ENCODE measurements at regions not wholly inside any gene's neighbourhood (a gene's known extent, or its start where the extent isn't known, plus 50 kb on each side); places are given as distances from the start of the nearest gene placed in this dataset.
"Not testable (repeated sequence)": the region's sequence is repeated elsewhere in the genome, so short reads cannot be mapped to it uniquely, and the experiment has no call there.

DNA sequence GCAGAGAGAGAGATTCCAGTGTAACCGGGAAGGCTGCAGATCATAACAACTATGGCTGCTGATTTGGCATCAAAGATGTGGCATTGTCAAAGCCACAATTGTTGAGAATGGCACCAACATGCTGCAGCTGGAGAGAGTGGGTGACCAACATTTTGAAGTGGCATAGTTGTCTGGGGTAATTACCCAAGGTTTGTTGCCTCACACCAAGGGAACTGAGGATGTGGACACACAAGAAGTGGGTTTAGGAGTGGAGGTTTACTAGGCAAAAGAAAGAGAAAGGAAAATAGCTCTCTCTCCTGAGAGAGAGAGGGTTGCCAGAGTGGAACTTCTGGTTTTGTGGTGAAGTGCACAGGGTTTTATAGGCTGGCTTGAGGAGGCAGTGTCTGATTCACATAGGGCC, 126.6 kb downstream of the FAM72C start:
- H3K9ac ChIP-seq (ENCODE audit: control insufficient read depth, extremely low read depth, insufficient read depth, low read length); H3K27ac ChIP-seq (ENCODE audit: control insufficient read depth, insufficient read depth, low read length); H3K4me2 ChIP-seq (ENCODE audit: control insufficient read depth, extremely low read depth, insufficient read depth, low read depth, low read length); H3K27me3 ChIP-seq (ENCODE audit: control insufficient read depth, extremely low read depth, insufficient read depth, low read length); H3K4me3 ChIP-seq (ENCODE audit: control insufficient read depth in 2 of 3, extremely low read depth in 1 of 3, insufficient read depth in 2 of 3, low read depth in 1 of 3, low read length in 3 of 3); H3K9me3 ChIP-seq (ENCODE audit: control insufficient read depth, low read depth, low read length); H3K9me1 ChIP-seq (ENCODE audit: control insufficient read depth, extremely low read depth, insufficient read depth, low read length); H2AFZ ChIP-seq (ENCODE audit: control insufficient read depth, low read length); H3K4me1 ChIP-seq (ENCODE audit: control insufficient read depth, extremely low read depth, insufficient read depth, low read length); FAIRE-seq; H3K36me3 ChIP-seq (ENCODE audit: control insufficient read depth in 2 of 2, extremely low read depth in 1 of 2, insufficient read depth in 2 of 2, low read length in 2 of 2); dilution Hi-C loops (cut with MboI; ENCODE audit: extremely low pct_ligation_motif_present, low sequenced_read_pairs); H4K20me1 ChIP-seq (ENCODE audit: control insufficient read depth, extremely low read depth, insufficient read depth, low read length); DNase-seq (ENCODE audit: low read depth, low spot score); H3K79me2 ChIP-seq (ENCODE audit: control insufficient read depth, insufficient read depth, low read length): not testable (repeated sequence)

DNA sequence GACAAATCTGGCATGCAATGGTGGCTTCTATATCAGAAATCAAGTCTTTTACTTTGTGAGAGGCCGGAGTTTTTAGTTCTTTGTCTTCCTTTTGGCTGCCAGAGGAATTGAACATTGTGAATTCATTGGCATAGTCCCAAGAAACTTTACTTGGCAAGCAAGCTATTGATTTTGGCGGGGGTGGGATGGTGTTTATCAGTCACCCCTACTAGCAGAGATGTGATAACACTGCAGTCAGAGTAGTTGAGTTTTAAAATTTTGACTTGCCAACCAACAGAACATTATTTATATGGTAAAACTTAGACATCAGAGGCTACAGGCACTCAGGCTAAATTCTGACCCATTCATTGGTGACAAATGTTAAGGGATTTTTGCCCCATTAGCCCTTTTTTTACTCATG, 129.7 kb downstream of the FAM72C start:
- H3K9me3 ChIP-seq (ENCODE audit: control insufficient read depth, low read depth, low read length); dilution Hi-C loops (cut with MboI; ENCODE audit: extremely low pct_ligation_motif_present, low sequenced_read_pairs); DNase-seq (ENCODE audit: low read depth, low spot score); H3K4me3 ChIP-seq (ENCODE audit: control insufficient read depth in 2 of 3, extremely low read depth in 1 of 3, insufficient read depth in 2 of 3, low read depth in 1 of 3, low read length in 3 of 3); H3K27me3 ChIP-seq (ENCODE audit: control insufficient read depth, extremely low read depth, insufficient read depth, low read length); H3K9me1 ChIP-seq (ENCODE audit: control insufficient read depth, extremely low read depth, insufficient read depth, low read length); H3K4me1 ChIP-seq (ENCODE audit: control insufficient read depth, extremely low read depth, insufficient read depth, low read length); H3K9ac ChIP-seq (ENCODE audit: control insufficient read depth, extremely low read depth, insufficient read depth, low read length); H4K20me1 ChIP-seq (ENCODE audit: control insufficient read depth, extremely low read depth, insufficient read depth, low read length); H3K79me2 ChIP-seq (ENCODE audit: control insufficient read depth, insufficient read depth, low read length); H2AFZ ChIP-seq (ENCODE audit: control insufficient read depth, low read length); FAIRE-seq; H3K27ac ChIP-seq (ENCODE audit: control insufficient read depth, insufficient read depth, low read length); H3K36me3 ChIP-seq (ENCODE audit: control insufficient read depth in 2 of 2, extremely low read depth in 1 of 2, insufficient read depth in 2 of 2, low read length in 2 of 2); H3K4me2 ChIP-seq (ENCODE audit: control insufficient read depth, extremely low read depth, insufficient read depth, low read depth, low read length): not testable (repeated sequence)

DNA sequence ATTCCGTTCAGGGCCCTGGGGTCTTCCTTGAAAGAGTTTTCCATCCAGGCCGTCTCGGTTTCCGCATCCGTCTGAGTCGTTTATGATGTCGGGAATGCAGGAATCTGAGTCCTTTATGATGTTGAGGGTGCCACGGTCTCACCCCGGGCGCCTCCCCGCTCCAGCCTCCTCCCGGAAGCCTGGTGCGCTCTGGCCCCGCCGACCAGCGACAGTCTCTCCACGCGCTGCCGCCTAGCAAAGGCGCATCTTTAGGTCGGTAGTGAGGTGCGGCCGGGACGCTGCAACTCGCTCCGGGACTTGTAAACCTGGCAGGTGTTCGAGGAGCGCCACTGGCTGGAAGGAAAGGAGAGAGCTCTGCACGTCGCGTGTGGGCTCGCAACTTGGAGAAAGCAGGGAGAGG, 132.6 kb downstream of the FAM72C start:
- H3K9me1 ChIP-seq (ENCODE audit: control insufficient read depth, extremely low read depth, insufficient read depth, low read length); H4K20me1 ChIP-seq (ENCODE audit: control insufficient read depth, extremely low read depth, insufficient read depth, low read length); H3K27ac ChIP-seq (ENCODE audit: control insufficient read depth, insufficient read depth, low read length); H3K4me1 ChIP-seq (ENCODE audit: control insufficient read depth, extremely low read depth, insufficient read depth, low read length); H3K9me3 ChIP-seq (ENCODE audit: control insufficient read depth, low read depth, low read length); H3K27me3 ChIP-seq (ENCODE audit: control insufficient read depth, extremely low read depth, insufficient read depth, low read length); dilution Hi-C loops (cut with MboI; ENCODE audit: extremely low pct_ligation_motif_present, low sequenced_read_pairs); H3K4me2 ChIP-seq (ENCODE audit: control insufficient read depth, extremely low read depth, insufficient read depth, low read depth, low read length); DNase-seq (ENCODE audit: low read depth, low spot score); H2AFZ ChIP-seq (ENCODE audit: control insufficient read depth, low read length); H3K79me2 ChIP-seq (ENCODE audit: control insufficient read depth, insufficient read depth, low read length); H3K9ac ChIP-seq (ENCODE audit: control insufficient read depth, extremely low read depth, insufficient read depth, low read length); H3K36me3 ChIP-seq (ENCODE audit: control insufficient read depth in 2 of 2, extremely low read depth in 1 of 2, insufficient read depth in 2 of 2, low read length in 2 of 2); H3K4me3 ChIP-seq (ENCODE audit: control insufficient read depth in 2 of 3, extremely low read depth in 1 of 3, insufficient read depth in 2 of 3, low read depth in 1 of 3, low read length in 3 of 3); FAIRE-seq: not testable (repeated sequence)

DNA sequence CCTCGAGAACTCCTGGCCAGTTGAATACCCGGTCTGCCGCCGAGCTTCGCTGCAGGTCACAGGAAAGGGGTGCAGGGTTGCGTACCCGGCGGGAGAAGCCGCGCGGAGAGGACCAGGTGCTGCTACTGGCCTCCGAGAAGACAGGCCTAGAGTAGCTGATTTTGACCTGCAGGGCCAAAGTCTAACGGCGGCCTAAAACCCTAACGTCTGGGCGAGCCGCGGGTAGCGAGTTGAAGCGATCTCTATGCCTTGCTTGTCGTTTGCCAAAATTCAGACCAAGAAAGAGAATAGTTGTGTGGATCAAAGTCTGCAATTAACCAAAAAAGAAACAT, 133.2 kb downstream of the FAM72C start:
- H3K9me1 ChIP-seq (ENCODE audit: control insufficient read depth, extremely low read depth, insufficient read depth, low read length); H3K27ac ChIP-seq (ENCODE audit: control insufficient read depth, insufficient read depth, low read length); FAIRE-seq; H3K27me3 ChIP-seq (ENCODE audit: control insufficient read depth, extremely low read depth, insufficient read depth, low read length); H3K36me3 ChIP-seq (ENCODE audit: control insufficient read depth in 2 of 2, extremely low read depth in 1 of 2, insufficient read depth in 2 of 2, low read length in 2 of 2); H3K79me2 ChIP-seq (ENCODE audit: control insufficient read depth, insufficient read depth, low read length); H3K4me3 ChIP-seq (ENCODE audit: control insufficient read depth in 2 of 3, extremely low read depth in 1 of 3, insufficient read depth in 2 of 3, low read depth in 1 of 3, low read length in 3 of 3); H2AFZ ChIP-seq (ENCODE audit: control insufficient read depth, low read length); H3K4me2 ChIP-seq (ENCODE audit: control insufficient read depth, extremely low read depth, insufficient read depth, low read depth, low read length); H4K20me1 ChIP-seq (ENCODE audit: control insufficient read depth, extremely low read depth, insufficient read depth, low read length); H3K9me3 ChIP-seq (ENCODE audit: control insufficient read depth, low read depth, low read length); dilution Hi-C loops (cut with MboI; ENCODE audit: extremely low pct_ligation_motif_present, low sequenced_read_pairs); H3K4me1 ChIP-seq (ENCODE audit: control insufficient read depth, extremely low read depth, insufficient read depth, low read length); DNase-seq (ENCODE audit: low read depth, low spot score); H3K9ac ChIP-seq (ENCODE audit: control insufficient read depth, extremely low read depth, insufficient read depth, low read length): not testable (repeated sequence)

DNA sequence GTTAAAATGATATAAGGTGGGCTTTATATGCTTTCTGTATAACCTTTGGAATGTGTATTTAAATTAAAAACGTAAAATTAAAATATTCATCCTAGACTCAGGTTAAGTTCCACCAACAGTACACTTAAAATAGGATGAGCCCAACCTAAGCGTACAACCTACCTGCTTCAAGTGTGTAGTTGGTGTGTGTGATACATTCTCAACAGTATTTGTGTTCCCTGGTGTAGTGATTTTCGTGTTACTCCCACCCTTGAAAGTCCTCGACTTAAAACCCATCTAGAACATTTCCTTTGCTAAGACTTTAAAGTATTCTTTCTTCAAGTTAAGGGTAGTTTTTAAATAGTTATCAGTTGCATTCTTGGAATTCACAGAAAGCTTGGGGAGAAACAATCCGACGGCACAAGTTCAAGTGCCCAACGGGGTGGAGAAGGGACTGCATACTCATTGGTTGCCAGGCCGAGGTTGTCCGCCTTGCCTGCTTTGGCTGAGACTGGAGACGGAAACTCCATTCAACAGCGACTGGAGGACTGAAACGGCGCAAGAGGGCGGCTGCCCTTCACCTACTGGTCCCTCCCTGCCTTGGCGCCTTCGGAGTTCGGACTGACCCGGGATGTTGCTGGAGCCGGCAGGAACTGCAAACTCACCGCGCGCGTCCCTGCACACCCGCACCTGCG, 133.7 kb downstream of the FAM72C start:
- H2AFZ ChIP-seq (ENCODE audit: control insufficient read depth, low read length); H3K27ac ChIP-seq (ENCODE audit: control insufficient read depth, insufficient read depth, low read length); FAIRE-seq; H3K9me1 ChIP-seq (ENCODE audit: control insufficient read depth, extremely low read depth, insufficient read depth, low read length); H3K4me1 ChIP-seq (ENCODE audit: control insufficient read depth, extremely low read depth, insufficient read depth, low read length); H4K20me1 ChIP-seq (ENCODE audit: control insufficient read depth, extremely low read depth, insufficient read depth, low read length); H3K79me2 ChIP-seq (ENCODE audit: control insufficient read depth, insufficient read depth, low read length); H3K36me3 ChIP-seq (ENCODE audit: control insufficient read depth in 2 of 2, extremely low read depth in 1 of 2, insufficient read depth in 2 of 2, low read length in 2 of 2); H3K9me3 ChIP-seq (ENCODE audit: control insufficient read depth, low read depth, low read length); DNase-seq (ENCODE audit: low read depth, low spot score); H3K9ac ChIP-seq (ENCODE audit: control insufficient read depth, extremely low read depth, insufficient read depth, low read length); H3K4me2 ChIP-seq (ENCODE audit: control insufficient read depth, extremely low read depth, insufficient read depth, low read depth, low read length); H3K27me3 ChIP-seq (ENCODE audit: control insufficient read depth, extremely low read depth, insufficient read depth, low read length); dilution Hi-C loops (cut with MboI; ENCODE audit: extremely low pct_ligation_motif_present, low sequenced_read_pairs); H3K4me3 ChIP-seq (ENCODE audit: control insufficient read depth in 2 of 3, extremely low read depth in 1 of 3, insufficient read depth in 2 of 3, low read depth in 1 of 3, low read length in 3 of 3): not testable (repeated sequence)

All from keratinocyte (primary cell).